ENCODE measurements at regions not wholly inside any gene's neighbourhood (a gene's known extent, or its start where the extent isn't known, plus 50 kb on each side); places are given as distances from the start of the nearest gene placed in this dataset.

DNA sequence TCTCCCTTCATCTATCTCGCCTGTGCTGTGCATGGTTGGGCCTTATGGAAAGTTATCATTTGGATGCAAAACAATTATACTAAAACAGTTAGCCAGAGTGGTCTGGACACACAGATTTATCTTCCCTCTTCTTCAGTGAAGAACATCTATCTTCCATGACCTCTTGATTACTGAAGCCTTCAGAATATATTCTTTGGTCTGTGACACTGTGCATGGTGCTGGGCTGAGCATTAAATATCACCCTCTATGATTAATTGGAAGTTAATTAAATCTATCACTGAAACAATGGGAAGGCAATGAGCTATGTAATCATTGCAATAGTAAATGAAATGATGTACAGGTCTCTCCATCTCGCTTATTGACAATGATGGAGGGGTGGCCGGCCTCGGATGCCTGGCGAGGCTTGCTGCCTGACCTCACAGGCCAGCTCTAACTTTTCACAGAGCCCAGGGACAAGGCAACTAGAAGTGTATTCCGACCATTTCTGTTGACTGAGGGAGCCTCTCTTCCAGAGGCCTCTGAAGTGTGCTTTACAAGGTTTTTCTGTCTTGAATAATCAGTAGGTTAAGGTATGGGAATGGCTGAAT is 186.6 kb downstream of the NKX6-1 start:
- TF ChIP-seq, protein P1, sequence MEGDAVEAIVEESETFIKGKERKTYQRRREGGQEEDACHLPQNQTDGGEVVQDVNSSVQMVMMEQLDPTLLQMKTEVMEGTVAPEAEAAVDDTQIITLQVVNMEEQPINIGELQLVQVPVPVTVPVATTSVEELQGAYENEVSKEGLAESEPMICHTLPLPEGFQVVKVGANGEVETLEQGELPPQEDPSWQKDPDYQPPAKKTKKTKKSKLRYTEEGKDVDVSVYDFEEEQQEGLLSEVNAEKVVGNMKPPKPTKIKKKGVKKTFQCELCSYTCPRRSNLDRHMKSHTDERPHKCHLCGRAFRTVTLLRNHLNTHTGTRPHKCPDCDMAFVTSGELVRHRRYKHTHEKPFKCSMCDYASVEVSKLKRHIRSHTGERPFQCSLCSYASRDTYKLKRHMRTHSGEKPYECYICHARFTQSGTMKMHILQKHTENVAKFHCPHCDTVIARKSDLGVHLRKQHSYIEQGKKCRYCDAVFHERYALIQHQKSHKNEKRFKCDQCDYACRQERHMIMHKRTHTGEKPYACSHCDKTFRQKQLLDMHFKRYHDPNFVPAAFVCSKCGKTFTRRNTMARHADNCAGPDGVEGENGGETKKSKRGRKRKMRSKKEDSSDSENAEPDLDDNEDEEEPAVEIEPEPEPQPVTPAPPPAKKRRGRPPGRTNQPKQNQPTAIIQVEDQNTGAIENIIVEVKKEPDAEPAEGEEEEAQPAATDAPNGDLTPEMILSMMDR (IDR thresholded peaks at IDR 0.05) = no peak
- TF ChIP-seq POLR2AphosphoS5 (IDR thresholded peaks at IDR 0.05; ENCODE audit: insufficient read depth in 1 of 2, low read depth in 1 of 2) (no peak), POLR2A (IDR thresholded peaks at IDR 0.05) (no peak)

Measured in vagina (tissue), 2 donors.